Uterus (tissue), 3 donors: ENCODE measurements at regions not wholly inside any gene's neighbourhood (a gene's known extent, or its start where the extent isn't known, plus 50 kb on each side); places are given as distances from the start of the nearest gene placed in this dataset.

Experiments
- DNase-seq, 2 donors: peaks; one replicate each; pipeline ENCODE4 v3.0.0-alpha.2; 2019 to 2020
- H3K27ac ChIP-seq, 2 donors: fragments of 200-600 bp; sonication (generic); 1 replicate in 1 of 2; 2 replicates in 1 of 2; pipeline ENCODE4 v1.5.1; 2016 to 2018
- H3K27me3 ChIP-seq, 2 donors: fragments of 200-600 bp; sonication (generic); one replicate each; pipeline ENCODE4 v1.5.1; 2018 to 2019; ENCODE audit warnings: control low read depth in 1 of 2
- H3K36me3 ChIP-seq, 2 donors: fragments of 200-600 bp; sonication (generic); one replicate each; pipeline ENCODE4 v1.5.1; 2019; ENCODE audit warnings: control low read depth in 1 of 2
- H3K4me1 ChIP-seq, 2 donors: fragments of 200-600 bp; sonication (generic); one replicate each; pipeline ENCODE4 v1.5.1; 2018 to 2019; ENCODE audit warnings: control low read depth in 1 of 2
- H3K4me3 ChIP-seq, 2 donors: fragments of 200-600 bp; sonication (generic); 1 replicate in 1 of 2; 2 replicates in 1 of 2; pipeline ENCODE4 v1.5.1; 2018 to 2019; ENCODE audit warnings: mild to moderate bottlenecking in 1 of 2
- H3K9me3 ChIP-seq, 2 donors: fragments of 200-600 bp; sonication (generic); one replicate each; pipeline ENCODE4 v1.5.1; 2019; ENCODE audit warnings: control low read depth in 1 of 2
- POLR2A ChIP-seq, 2 donors: fragments of 450-650 bp; IDR thresholded peaks; one replicate each; pipeline ENCODE4 v1.6.1; 2016; ENCODE audit warnings: antibody characterized with exemption in 2 of 2, mild to moderate bottlenecking in 1 of 2, moderate library complexity in 1 of 2
- intact Hi-C: fragments of 100-400 bp; cut with DNase I; formaldehyde crosslinking; loops from one replicate; pipeline ENCODE4 v1.15.1; 2023; ENCODE audit warnings: low total_unique reads
- TF ChIP-seq, protein P1 (sequence below), 4 experiments: fragments of 200-600 bp in 2 of 4; fragments of 450-650 bp in 2 of 4; sonication (generic) in 2 of 4; IDR thresholded peaks; one replicate each; pipeline ENCODE4 v1.5.1; 2016 to 2019; ENCODE audit warnings: antibody characterized with exemption in 4 of 4, mild to moderate bottlenecking in 2 of 4, moderate library complexity in 1 of 4
- donor health status: DM: yes; HTN: yes; CAD: no.

- intact Hi-C loops = no loop called here
- no peak for DNase-seq
- H3K36me3 ChIP-seq = no peaks in the 10 kb centered on the region
- TF ChIP-seq, protein P1, sequence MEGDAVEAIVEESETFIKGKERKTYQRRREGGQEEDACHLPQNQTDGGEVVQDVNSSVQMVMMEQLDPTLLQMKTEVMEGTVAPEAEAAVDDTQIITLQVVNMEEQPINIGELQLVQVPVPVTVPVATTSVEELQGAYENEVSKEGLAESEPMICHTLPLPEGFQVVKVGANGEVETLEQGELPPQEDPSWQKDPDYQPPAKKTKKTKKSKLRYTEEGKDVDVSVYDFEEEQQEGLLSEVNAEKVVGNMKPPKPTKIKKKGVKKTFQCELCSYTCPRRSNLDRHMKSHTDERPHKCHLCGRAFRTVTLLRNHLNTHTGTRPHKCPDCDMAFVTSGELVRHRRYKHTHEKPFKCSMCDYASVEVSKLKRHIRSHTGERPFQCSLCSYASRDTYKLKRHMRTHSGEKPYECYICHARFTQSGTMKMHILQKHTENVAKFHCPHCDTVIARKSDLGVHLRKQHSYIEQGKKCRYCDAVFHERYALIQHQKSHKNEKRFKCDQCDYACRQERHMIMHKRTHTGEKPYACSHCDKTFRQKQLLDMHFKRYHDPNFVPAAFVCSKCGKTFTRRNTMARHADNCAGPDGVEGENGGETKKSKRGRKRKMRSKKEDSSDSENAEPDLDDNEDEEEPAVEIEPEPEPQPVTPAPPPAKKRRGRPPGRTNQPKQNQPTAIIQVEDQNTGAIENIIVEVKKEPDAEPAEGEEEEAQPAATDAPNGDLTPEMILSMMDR (IDR thresholded peaks at IDR 0.05) = no peak
- no peak for TF ChIP-seq POLR2A (IDR thresholded peaks at IDR 0.05)
- no peaks in the 10 kb centered on the region for H3K4me1 ChIP-seq
- no peak overlapping the region for H3K4me3 ChIP-seq
- H3K27me3 ChIP-seq = no peaks in the 10 kb centered on the region
- H3K27ac ChIP-seq = no peak overlapping the region
- no peaks in the 10 kb centered on the region for H3K9me3 ChIP-seq
These were observed 506.6 kb upstream of the AGA start for GRCh38 chr4:177948853-177949252.

GRCh38 chr4:177951026-177951425, 508.8 kb upstream of the AGA start:
- no peaks in the 10 kb centered on the region for H3K27me3 ChIP-seq
- no peaks in the 10 kb centered on the region for H3K9me3 ChIP-seq
- no peaks in the 10 kb centered on the region for H3K36me3 ChIP-seq
- H3K27ac ChIP-seq = no peak overlapping the region
- no peaks in the 10 kb centered on the region for H3K4me1 ChIP-seq
- TF ChIP-seq, protein P1 (IDR thresholded peaks at IDR 0.05) = no peak
- no peak for TF ChIP-seq POLR2A (IDR thresholded peaks at IDR 0.05)
- H3K4me3 ChIP-seq = no peak overlapping the region
- DNase-seq = no peak
- intact Hi-C loops = no loop called here

DNA sequence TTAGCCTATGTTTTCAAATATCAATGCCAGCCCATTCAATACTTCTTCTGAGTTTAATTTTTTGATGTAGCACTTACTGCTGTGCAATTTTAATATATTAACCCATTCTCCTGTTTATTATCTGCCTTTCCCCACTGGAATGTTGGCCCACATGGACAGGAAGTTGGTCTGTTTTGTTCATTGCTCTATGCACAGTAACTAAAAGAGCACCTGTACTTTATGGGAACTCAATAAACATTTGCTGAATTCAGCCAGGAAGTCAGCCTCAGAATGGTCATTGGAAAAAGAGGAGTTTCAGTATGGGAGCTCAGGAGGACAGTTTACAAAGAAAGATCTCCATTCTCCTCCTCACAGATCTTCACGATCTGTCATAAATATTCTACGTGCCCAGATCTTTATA, 510.5 kb upstream of the AGA start:
- H3K4me3 ChIP-seq = no peak overlapping the region
- DNase-seq = no peak
- no peaks in the 10 kb centered on the region for H3K9me3 ChIP-seq
- TF ChIP-seq POLR2A (IDR thresholded peaks at IDR 0.05) = no peak
- TF ChIP-seq, protein P1 (IDR thresholded peaks at IDR 0.05) = no peak
- no peaks in the 10 kb centered on the region for H3K27me3 ChIP-seq
- H3K4me1 ChIP-seq = no peaks in the 10 kb centered on the region
- H3K36me3 ChIP-seq = no peaks in the 10 kb centered on the region
- intact Hi-C loops = no loop called here
- H3K27ac ChIP-seq = no peak overlapping the region

- intact Hi-C loops = no loop called here
- Histone ChIP-seq H3K27me3 (no peaks in the 10 kb centered on the region), H3K9me3 (no peaks in the 10 kb centered on the region), H3K4me1 (no peaks in the 10 kb centered on the region), H3K36me3 (no peaks in the 10 kb centered on the region), H3K4me3 (no peak overlapping the region), H3K27ac (no peak overlapping the region)
- TF ChIP-seq POLR2A (IDR thresholded peaks at IDR 0.05) = no peak
- TF ChIP-seq, protein P1 (IDR thresholded peaks at IDR 0.05) = no peak
- no peak for DNase-seq
These were observed 515.5 kb upstream of the AGA start for GRCh38 chr4:177957596-177958360.

DNA sequence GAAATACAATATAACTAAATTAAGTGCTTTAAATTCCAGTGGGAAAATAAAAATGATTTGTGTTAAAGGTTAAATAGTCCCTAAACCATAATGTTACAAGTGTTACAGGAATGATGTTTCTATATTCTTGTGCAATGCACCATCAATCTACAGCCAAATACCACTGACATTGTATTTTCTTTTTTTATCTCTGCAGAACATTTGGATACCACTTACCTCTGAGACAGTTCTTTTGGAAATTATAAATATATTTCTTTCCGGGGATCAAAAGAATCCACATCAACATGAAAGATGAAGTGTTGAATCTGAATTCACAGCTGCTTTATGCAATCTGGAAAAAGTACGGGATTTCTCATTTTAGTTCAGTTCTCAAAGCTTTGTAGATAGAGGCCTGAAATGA, 518.3 kb upstream of the AGA start:
- intact Hi-C loops = no loop called here

More for the DNA sequence above, 518.3 kb upstream of the AGA start:
- TF ChIP-seq, protein P1 (IDR thresholded peaks at IDR 0.05) = no peak
- no peak for TF ChIP-seq POLR2A (IDR thresholded peaks at IDR 0.05)
- H3K9me3 ChIP-seq = no peaks in the 10 kb centered on the region
- no peaks in the 10 kb centered on the region for H3K36me3 ChIP-seq
- H3K4me3 ChIP-seq = no peak overlapping the region
- no peaks in the 10 kb centered on the region for H3K27me3 ChIP-seq
- no peak for DNase-seq
- no peaks in the 10 kb centered on the region for H3K4me1 ChIP-seq
- H3K27ac ChIP-seq = no peak overlapping the region
